ENCODE measurements at regions not wholly inside any gene's neighbourhood (a gene's known extent, or its start where the extent isn't known, plus 50 kb on each side); places are given as distances from the start of the nearest gene placed in this dataset.

DNA sequence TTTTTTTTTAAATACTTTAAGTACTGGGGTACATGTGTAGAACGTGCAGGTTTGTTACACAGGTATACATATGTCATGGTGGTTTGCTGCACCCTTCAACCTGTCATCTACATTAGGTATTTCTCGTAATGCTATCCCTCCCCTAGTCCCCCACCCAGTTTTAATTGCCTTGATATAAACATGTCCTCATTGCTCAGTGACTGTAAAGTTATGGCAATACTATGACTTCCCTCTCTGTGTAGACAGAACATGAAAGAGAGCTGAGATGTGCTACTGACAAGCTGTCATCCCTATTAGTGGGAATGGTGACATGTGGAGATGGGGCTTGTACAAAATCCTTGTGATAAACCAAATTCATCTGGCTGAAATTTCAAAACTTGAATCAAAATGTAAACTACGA is 449.7 kb upstream of the TRIB2 start:
- no peak for DNase-seq

GRCh38 chr2:12269041-12269972 is 447.4 kb upstream of the TRIB2 start:
- no peak for DNase-seq

GRCh38 chr2:12270876-12271588 is 445.7 kb upstream of the TRIB2 start:
- DNase-seq, result no peak

DNA sequence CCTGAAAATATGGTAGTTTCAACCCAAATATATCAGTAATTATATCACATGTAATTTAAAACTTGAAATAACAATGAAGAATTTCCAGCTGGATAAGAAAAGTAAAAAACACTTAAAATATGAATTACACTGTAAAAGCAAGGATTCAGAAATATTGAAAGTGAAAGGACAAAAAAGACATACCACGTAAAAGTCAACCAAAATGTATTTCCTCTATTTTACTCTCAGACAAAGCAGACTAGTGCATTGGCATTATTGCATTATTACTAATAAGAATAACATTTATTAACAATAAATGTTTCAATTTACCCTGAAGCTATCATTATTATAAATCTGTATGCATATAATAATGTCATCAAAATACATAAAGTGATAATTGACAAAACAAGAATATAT is 445.1 kb upstream of the TRIB2 start:
- no peak for DNase-seq

- no peak for DNase-seq
Measured at GRCh38 chr2:12273111-12273510, 443.6 kb upstream of the TRIB2 start.

GRCh38 chr2:12274591-12274990 is 442.1 kb upstream of the TRIB2 start:
- DNase-seq, result no peak

DNA sequence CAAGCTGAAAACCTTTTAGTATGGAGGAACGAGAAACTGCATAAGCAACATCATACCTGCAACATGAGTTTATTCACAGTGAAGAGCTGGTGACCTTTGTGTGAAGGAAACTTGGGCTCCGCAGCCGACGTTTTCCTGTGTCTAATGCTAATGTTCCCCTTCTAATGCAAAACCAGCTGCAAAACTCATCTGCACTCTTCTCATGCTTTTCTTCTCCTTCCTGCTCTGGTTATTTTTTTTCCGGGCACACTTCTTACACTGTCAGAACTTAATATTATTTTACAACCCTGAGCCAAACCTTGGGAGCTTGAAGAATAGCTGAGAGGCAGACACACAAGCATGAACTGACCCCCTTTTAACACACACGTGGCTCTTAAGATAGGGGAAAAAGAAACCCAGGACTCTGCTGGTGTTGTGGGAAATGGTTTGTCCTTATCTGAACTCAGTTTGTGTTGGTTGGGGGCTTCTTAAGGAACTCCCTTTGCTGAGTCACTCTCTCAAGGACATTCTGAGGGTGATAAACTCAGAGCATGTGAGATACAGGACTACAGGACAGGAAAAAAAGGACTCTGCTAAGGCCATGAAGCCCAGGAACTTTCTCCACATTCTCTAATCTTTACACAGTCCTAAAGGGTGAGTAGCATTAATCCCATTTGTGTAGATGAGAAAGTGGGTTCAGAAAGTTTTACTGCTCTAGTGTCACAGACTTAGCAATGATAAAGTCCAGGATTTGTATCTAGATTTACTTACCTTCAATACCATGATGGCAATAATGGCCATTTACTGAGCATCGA is 439.3 kb upstream of the TRIB2 start:
- DNase-seq, result peak; percentile 9

DNA sequence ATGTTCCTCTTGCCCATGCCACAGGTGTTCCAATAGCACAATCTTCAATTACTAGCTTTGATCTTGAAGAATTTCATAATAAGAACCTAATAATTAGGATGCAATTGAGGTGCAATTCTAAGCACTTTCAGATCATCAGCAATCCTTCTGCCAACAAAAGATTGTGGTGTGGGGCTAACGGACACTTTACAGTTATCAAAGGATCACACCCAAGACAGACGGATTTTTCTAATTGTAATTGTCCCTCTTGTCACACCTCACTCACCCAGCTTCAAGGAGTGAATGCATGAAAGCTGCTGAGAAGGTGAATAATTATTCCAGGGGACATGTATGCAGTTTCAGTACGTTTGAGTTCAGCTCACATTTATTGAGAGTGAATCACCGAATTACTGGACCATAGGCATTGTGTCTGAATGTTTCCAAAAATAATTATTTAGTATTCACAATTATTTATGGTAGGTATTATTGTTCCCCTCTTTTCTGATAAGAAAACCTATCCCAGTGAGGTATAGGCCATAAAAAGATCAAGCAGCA is 438.5 kb upstream of the TRIB2 start:
- DNase-seq, result no peak

- DNase-seq, result no peak
Measured at GRCh38 chr2:12282780-12283695, 433.7 kb upstream of the TRIB2 start.

GRCh38 chr2:12284037-12284436 is 432.7 kb upstream of the TRIB2 start:
- DNase-seq, result no peak

DNA sequence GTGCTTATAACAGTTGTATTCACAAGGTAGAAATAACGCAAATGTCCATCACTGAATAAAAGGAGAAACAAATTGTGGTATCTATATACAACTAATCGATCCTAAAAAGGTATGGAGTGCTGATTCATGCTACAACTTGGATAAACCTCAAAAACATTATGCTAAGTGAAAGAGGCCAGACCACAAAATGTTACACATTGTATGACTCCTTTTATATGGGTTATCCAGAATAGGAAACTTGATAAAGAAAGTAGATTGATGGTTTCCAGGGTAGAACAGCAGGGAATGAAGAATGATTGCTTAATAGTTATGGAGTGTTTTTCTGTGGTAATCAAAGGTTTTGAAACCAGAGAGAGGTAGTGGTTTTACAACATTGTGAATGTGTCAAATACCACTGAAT is 432.2 kb upstream of the TRIB2 start:
- DNase-seq, result no peak

DNA sequence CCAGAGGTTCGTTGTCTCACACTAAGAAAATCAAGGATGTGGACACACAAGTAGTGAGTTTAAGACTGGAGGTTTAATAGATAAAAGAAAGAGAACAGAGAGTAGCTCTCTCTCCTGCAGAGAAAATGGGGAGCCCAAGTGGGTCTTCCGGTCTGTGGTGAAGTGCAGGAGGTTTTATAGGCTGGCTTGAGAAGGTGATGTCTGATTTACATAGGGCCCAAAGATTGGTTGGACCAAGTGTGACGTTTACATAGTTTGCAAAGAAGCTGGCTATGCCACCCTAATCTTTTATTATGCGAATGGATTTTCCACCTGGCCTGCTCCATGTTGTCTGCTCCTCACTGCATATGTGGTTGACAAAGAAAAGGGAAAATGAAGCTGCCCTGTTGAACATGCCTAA is 430.4 kb upstream of the TRIB2 start:
- no peak for DNase-seq

DNA sequence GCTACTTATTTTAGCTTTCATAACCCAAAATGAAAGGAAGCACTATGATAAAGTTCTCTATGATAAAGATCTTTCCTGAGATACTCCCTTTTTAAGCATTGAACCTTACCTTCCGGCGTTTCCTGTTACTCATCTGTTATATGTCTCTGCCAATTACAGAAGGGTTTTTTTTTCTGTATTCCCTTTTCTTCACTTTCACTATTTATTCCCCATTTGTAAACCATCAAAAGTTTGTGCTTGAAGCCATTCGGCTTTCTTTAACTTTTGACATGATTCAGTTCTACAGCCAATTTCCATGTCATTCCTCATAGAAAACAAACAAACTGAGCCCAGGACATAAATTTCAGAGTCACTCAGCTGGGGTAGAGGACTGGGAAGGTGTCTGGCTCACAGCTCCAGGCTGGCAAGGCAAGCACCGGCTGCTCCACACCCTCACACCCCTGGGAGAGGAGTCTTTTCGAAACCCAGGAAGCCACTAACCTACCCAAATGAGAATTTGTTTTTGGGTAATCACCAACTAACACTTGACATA is 429.4 kb upstream of the TRIB2 start:
- no peak for DNase-seq

GRCh38 chr2:12288048-12288447 is 428.7 kb upstream of the TRIB2 start:
- no peak for DNase-seq

DNA sequence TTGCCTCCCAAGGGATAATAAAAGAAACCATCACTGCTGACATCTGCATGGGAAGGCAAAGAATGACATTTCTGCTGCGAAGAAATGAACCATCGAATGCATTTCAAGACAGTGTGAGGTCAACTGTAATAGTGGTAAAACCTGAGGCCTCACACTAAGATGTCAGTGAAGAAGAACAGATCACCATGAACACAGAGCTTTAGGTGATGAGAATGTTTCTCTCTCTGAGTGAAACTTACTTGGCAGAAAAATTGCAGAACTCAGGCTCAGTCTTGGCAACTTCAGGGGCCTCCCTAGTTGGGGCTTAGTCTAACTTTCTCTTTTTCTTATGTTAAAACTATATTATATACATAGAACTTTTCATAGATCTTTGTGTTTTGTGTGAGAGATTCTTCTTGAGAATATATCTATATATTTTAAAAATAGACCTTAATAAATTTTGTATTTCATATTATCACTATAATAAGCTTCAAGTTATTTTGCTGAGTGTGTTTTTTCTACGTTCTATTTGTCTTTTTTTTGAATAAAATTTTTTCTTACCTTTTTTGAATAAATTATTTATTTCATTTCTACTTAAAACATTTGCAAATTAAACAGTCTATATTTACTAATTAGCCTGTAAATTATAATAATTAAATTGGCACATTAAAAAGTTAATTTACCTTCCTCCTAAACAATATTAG is 427.5 kb upstream of the TRIB2 start:
- DNase-seq, result no peak

GRCh38 chr2:12291303-12291702 is 425.4 kb upstream of the TRIB2 start:
- DNase-seq, result no peak

DNA sequence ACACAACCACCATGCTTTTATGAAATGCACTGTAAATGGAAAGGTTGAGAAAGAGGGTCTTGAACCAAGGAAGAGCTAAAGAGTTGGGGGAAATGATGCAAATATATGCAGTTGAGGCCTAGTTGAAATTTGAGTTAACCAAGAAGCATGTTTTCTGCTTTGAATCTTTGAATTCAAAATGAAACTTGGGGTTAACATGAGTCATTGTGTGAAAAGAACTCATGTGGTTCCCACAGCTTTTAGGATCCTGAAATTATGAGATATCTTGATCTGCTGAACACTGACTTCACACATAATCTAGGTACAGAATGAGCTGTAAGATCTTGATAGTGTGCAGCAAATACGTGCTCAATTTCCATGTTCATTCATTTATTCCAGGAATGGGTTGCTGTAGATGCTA is 422.9 kb upstream of the TRIB2 start:
- no peak for DNase-seq

DNA sequence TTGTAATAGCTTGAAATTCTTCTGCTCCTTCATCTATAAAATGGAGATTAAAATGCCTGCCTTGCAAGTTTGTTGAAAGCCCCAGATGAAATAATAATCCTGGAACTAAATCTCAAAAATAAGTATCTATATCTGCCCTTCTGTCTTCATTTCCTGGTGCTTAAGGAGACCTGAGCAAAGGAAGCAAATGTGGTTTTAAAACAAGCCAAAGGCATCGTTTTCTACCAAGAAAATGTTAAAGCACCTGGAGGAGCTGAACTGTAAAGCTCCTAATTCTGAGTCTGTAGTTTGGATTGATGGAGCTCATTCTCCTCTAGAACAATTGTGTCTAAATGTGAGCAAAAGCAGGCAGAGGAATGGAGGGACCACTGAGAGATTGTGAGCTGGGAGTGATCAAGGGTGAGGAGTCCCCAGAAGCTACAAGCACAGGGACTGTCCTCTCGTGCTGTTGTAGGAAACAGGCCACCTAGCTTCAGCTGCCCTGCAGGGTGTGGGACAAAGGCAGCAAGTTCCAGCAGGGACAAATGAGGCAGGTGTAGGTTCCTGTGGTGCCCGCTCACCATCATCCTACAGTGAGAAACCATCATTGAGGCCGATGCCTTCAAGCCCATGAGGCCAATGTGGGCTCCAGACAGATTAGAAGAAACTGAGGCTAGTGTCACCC is 420.7 kb upstream of the TRIB2 start:
- no peak for DNase-seq

DNA sequence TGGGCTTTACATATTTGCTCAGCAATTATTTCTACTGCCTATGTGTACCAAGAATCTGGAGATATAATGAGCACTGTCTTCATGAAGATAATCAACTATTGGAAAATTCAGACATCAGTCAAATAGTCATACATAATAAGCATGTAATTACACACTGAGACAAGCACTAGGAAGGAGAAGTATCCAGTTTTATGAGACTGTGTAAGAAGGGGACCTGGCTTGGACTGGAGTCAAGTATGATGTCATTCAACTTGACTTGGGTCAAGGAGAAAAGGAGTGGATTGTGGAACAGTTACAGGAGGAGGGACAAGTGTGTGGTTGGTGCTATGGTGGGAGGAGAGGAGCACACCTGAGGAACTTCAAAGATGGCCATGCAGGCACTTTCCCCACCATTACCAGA is 419.8 kb upstream of the TRIB2 start:
- no peak for DNase-seq

DNA sequence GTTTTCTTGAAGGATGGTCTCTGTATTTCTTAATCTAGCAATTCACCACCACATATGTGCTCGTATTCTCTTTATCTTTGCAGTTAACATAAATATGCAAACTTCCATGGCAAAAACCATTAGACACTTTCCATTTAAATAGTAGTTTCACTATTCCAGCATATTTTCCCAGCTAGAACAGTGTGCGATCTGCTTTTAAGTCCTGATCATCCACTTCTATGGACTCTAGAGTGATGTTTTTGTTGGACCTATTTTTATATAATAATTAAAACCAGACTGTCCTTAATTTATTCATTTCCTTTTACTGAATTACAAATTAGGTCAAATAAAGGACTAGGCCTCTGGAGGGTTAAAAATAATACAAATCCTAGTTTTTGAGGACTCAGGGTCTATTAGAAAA is 418.4 kb upstream of the TRIB2 start:
- DNase-seq, result no peak

DNA sequence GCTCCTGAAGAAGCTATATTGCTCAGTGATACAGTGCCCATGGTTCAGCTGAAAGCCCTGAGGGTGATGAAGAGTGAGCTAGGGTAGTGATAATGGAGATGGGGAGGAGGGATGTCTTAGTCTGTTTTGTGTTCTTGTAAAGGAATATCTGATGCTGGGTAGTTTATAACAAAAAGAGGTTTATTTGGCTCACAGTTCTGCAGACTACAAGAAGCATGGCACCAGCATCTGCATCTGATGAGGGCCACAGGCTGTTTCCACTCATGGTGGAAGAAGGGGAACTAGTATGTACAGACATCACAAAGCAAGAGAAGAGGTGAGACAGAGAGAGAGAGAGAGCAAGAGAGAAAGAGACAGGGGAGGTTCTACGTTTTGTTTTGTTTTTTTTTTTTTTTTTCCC is 417.3 kb upstream of the TRIB2 start:
- DNase-seq, result no peak
